ENCODE measurements at regions not wholly inside any gene's neighbourhood (a gene's known extent, or its start where the extent isn't known, plus 50 kb on each side); places are given as distances from the start of the nearest gene placed in this dataset.

GRCh38 chr2:106974891-106975290 is 88.9 kb upstream of the ST6GAL2 start:
- no peaks in the 10 kb centered on the region for H3K9me2 ChIP-seq (replicated peaks; ENCODE audit: control insufficient read depth, low read length)
- H3K4me3 ChIP-seq (ENCODE audit: low read length) = no peak overlapping the region
- no peaks in the 10 kb centered on the region for H3F3A ChIP-seq (ENCODE audit: control insufficient read depth, insufficient read depth)
- H3K4me2 ChIP-seq (ENCODE audit: low read length) = no peak overlapping the region
- H4K20me1 ChIP-seq (ENCODE audit: control insufficient read depth, insufficient read depth, low read depth, low read length) = no peaks in the 10 kb centered on the region
- no peaks in the 10 kb centered on the region for H3K36me3 ChIP-seq (ENCODE audit: control insufficient read depth, low read length)
- H3K79me2 ChIP-seq (ENCODE audit: control insufficient read depth, low read length) = no peaks in the 10 kb centered on the region
- H3K4me1 ChIP-seq (ENCODE audit: control insufficient read depth, low read length) = no peaks in the 10 kb centered on the region
- H3K27ac ChIP-seq (ENCODE audit: low read depth, low read length) = no peak overlapping the region
- no peaks in the 10 kb centered on the region for H3K9me3 ChIP-seq (ENCODE audit: control insufficient read depth, insufficient read depth, low read length)
- no peak for TF ChIP-seq CTCF (IDR thresholded peaks at IDR 0.05; ENCODE audit: low read depth, low read length, poor library complexity, severe bottlenecking)
- TF ChIP-seq EZH2phosphoT487 (IDR thresholded peaks at IDR 0.05; ENCODE audit: borderline replicate concordance, low read length) = no peak
- no peaks in the 10 kb centered on the region for H3K27me3 ChIP-seq (ENCODE audit: control insufficient read depth, low read length)

GRCh38 chr2:106975641-106976040 is 89.7 kb upstream of the ST6GAL2 start:
- Histone ChIP-seq H3F3A (ENCODE audit: control insufficient read depth, insufficient read depth) (no peaks in the 10 kb centered on the region), H3K36me3 (ENCODE audit: control insufficient read depth, low read length) (no peaks in the 10 kb centered on the region), H4K20me1 (ENCODE audit: control insufficient read depth, insufficient read depth, low read depth, low read length) (no peaks in the 10 kb centered on the region), H3K4me2 (ENCODE audit: low read length) (no peak overlapping the region), H3K27ac (ENCODE audit: low read depth, low read length) (no peak overlapping the region), H3K27me3 (ENCODE audit: control insufficient read depth, low read length) (no peaks in the 10 kb centered on the region), H3K9me2 (replicated peaks; ENCODE audit: control insufficient read depth, low read length) (no peaks in the 10 kb centered on the region), H3K79me2 (ENCODE audit: control insufficient read depth, low read length) (no peaks in the 10 kb centered on the region), H3K4me1 (ENCODE audit: control insufficient read depth, low read length) (no peaks in the 10 kb centered on the region), H3K4me3 (ENCODE audit: low read length) (no peak overlapping the region), H3K9me3 (ENCODE audit: control insufficient read depth, insufficient read depth, low read length) (no peaks in the 10 kb centered on the region)
- TF ChIP-seq EZH2phosphoT487 (IDR thresholded peaks at IDR 0.05; ENCODE audit: borderline replicate concordance, low read length) = no peak
- TF ChIP-seq CTCF (IDR thresholded peaks at IDR 0.05; ENCODE audit: low read depth, low read length, poor library complexity, severe bottlenecking) = no peak

- no peak for TF ChIP-seq EZH2phosphoT487 (IDR thresholded peaks at IDR 0.05; ENCODE audit: borderline replicate concordance, low read length)
- TF ChIP-seq CTCF (IDR thresholded peaks at IDR 0.05; ENCODE audit: low read depth, low read length, poor library complexity, severe bottlenecking) = no peak
- Histone ChIP-seq H3K4me3 (ENCODE audit: low read length) (no peak overlapping the region), H3K36me3 (ENCODE audit: control insufficient read depth, low read length) (no peaks in the 10 kb centered on the region), H3K4me1 (ENCODE audit: control insufficient read depth, low read length) (no peaks in the 10 kb centered on the region), H3K27me3 (ENCODE audit: control insufficient read depth, low read length) (no peaks in the 10 kb centered on the region), H3K27ac (ENCODE audit: low read depth, low read length) (no peak overlapping the region), H3K79me2 (ENCODE audit: control insufficient read depth, low read length) (no peaks in the 10 kb centered on the region), H3K4me2 (ENCODE audit: low read length) (no peak overlapping the region), H3K9me3 (ENCODE audit: control insufficient read depth, insufficient read depth, low read length) (no peaks in the 10 kb centered on the region), H4K20me1 (ENCODE audit: control insufficient read depth, insufficient read depth, low read depth, low read length) (no peaks in the 10 kb centered on the region), H3F3A (ENCODE audit: control insufficient read depth, insufficient read depth) (no peaks in the 10 kb centered on the region), H3K9me2 (replicated peaks; ENCODE audit: control insufficient read depth, low read length) (no peaks in the 10 kb centered on the region)
Observed at GRCh38 chr2:106976548-106976947, 90.6 kb upstream of the ST6GAL2 start.

- Histone ChIP-seq H3K36me3 (ENCODE audit: control insufficient read depth, low read length) (no peaks in the 10 kb centered on the region), H3K9me3 (ENCODE audit: control insufficient read depth, insufficient read depth, low read length) (no peaks in the 10 kb centered on the region), H4K20me1 (ENCODE audit: control insufficient read depth, insufficient read depth, low read depth, low read length) (no peaks in the 10 kb centered on the region), H3K9me2 (replicated peaks; ENCODE audit: control insufficient read depth, low read length) (no peaks in the 10 kb centered on the region), H3F3A (ENCODE audit: control insufficient read depth, insufficient read depth) (no peaks in the 10 kb centered on the region), H3K4me1 (ENCODE audit: control insufficient read depth, low read length) (no peaks in the 10 kb centered on the region), H3K4me3 (ENCODE audit: low read length) (no peak overlapping the region), H3K79me2 (ENCODE audit: control insufficient read depth, low read length) (no peaks in the 10 kb centered on the region), H3K27ac (ENCODE audit: low read depth, low read length) (no peak overlapping the region), H3K27me3 (ENCODE audit: control insufficient read depth, low read length) (no peaks in the 10 kb centered on the region), H3K4me2 (ENCODE audit: low read length) (no peak overlapping the region)
- TF ChIP-seq CTCF (IDR thresholded peaks at IDR 0.05; ENCODE audit: low read depth, low read length, poor library complexity, severe bottlenecking) (no peak), EZH2phosphoT487 (IDR thresholded peaks at IDR 0.05; ENCODE audit: borderline replicate concordance, low read length) (no peak)
Observed at GRCh38 chr2:106977717-106978116, 91.8 kb upstream of the ST6GAL2 start.
